H54 (cell line): ENCODE measurements at regions not wholly inside any gene's neighbourhood (a gene's known extent, or its start where the extent isn't known, plus 50 kb on each side); places are given as distances from the start of the nearest gene placed in this dataset.
"Not testable (repeated sequence)": the region's sequence is repeated elsewhere in the genome, so short reads cannot be mapped to it uniquely, and the experiment has no call there.

Experiments used
- DNase-seq: peaks from one replicate; pipeline ENCODE4 v3.0.0; 2011; ENCODE audit warnings: low spot score, mixed read lengths; ENCODE audit not compliant: insufficient read length
- FAIRE-seq: peaks from 3 replicates; lab custom pipeline; 2011; peaks lifted over from hg19 to GRCh38; lab: Jason Lieb, UNC
- POLR2A ChIP-seq: IDR thresholded peaks from 2 replicates; pipeline ENCODE4 v1.6.1; 2011; ENCODE audit warnings: low read depth, mild to moderate bottlenecking, low read length

DNA sequence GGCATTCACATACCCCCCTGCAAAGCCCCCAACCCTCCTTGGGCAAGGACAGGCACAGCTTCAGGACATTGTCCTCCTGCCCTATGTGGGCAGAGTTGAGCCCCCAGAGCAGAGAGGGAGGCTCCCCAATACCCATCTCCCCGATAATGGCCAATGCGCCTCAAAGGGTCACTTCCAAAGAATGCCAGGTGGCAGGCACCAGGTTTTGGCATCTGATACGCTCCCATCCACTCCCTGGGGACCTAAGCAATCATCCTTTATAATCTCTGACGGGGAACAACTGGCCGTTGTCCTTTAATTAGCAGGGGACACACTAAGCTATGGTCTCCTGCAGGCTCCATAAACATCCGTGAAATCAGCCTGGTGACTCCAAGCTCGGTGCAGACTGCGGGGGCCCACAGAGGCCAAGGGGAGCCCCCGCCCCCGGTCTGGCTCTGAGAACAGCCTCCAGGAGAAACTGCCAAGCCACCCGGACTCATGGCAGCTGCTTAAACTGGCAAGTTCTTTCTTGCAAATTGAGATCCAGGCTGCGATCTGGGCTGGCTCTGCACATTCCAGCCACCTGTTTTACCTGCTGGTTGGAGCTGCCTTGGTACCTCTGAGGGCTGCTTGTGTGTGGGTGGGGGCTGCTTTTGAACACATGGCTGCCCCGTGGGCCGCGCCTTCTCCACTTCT lies 123.2 kb upstream of the SULF2 start:
- not testable (repeated sequence) for FAIRE-seq, DNase-seq

DNA sequence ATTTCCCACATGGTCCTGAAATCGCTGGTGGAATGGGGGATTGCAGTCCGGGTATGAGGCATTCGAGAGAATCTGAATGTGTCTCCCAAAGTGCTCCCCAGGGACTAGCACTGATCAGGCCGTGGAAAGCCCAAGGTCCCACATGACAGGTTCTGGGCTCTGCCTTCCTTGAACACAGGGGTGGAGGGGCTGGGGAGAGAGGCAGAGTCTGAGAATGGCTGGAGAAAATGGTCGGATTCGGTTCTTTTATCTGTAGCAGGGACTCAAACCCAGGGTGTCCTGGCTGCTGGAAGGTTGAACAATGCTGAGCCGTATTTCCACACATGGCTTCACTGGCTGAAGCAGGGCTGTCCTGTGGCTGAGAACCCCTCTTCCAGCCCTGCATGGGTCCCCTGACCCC lies 122.7 kb upstream of the SULF2 start:
- not testable (repeated sequence) for DNase-seq, FAIRE-seq

DNA sequence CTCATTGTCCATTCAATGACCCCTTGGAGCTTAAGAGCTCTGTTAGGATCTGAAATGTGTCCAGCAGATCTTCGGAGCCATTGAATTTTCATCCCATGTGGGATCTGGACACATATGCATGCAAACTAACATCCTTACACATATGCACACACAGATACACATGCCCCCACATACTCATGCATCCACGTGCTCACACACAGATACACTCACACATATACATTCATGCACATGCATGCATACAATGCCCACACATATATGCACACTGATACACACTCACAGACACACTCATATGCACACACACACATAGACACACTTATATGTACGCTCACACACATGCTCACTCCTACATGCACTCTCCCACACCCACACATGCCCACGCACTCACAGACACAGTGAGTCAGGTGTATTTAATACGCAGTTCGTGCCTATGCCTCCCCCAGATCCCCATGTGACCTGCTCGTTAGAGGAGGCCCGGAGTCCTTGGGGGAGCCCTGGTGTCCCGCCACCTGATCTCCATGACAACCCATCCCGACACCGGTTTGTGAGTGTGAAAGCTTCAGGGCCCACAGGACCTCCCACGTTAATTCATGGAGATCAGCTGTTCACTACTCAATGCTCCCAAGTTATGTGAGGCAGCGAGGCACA lies 121.9 kb upstream of the SULF2 start:
- no peak for TF ChIP-seq POLR2A
- FAIRE-seq (no peak), DNase-seq (no peak)

- FAIRE-seq (no peak), DNase-seq (no peak)
- TF ChIP-seq POLR2A = no peak
Measured at GRCh38 chr20:47906348-47906660, 121.0 kb upstream of the SULF2 start.

- FAIRE-seq (no peak), DNase-seq (no peak)
- no peak for TF ChIP-seq POLR2A
Measured at GRCh38 chr20:47905628-47906347, 120.5 kb upstream of the SULF2 start.

- FAIRE-seq, DNase-seq: not testable (repeated sequence)
Measured at GRCh38 chr20:47903009-47903408, 117.7 kb upstream of the SULF2 start.

- not testable (repeated sequence) for FAIRE-seq, DNase-seq
Measured at GRCh38 chr20:47899313-47899712, 114.0 kb upstream of the SULF2 start.

GRCh38 chr20:47897461-47897860 lies 112.2 kb upstream of the SULF2 start:
- FAIRE-seq = no peak
- TF ChIP-seq POLR2A = no peak
- no peak for DNase-seq

DNA sequence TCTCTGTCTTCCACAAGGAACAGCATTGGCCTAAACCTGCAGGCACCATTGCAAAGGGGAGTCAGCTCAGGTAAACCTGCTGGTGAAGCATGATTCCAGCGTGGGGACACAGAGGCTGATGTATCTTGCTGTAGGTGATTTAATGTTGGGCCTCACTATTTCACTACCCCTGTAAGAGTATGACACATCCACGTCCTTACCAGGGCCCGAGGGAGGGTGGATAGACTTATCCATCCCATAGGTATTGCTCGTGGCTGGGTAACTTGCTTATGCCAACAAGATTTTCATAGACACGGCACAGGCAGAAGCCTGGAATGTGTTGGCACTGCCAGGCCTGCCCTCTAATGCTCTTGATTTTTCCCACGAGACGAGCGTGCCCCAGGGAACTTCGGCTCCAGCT lies 107.4 kb upstream of the SULF2 start:
- not testable (repeated sequence) for DNase-seq, FAIRE-seq

DNA sequence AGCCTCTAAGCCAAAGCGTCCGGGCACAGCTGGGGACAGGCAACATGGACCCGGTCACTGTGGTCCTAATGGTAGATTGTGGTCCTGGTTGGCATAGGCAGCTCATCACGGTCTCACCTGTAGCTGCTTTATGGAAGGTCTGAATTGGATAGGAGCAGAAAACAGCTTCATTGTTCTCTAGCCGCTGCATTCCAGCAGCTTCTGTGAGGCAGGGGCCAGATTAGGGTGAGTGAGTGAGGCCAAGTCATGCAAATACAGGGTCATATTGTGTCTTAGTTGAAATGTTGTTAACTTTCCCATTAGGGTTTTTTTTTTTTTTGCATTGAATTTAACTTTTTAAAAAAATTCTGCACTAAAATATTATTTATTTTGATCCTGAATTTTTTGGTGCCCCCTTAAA lies 105.4 kb upstream of the SULF2 start:
- DNase-seq, FAIRE-seq: not testable (repeated sequence)

GRCh38 chr20:47889751-47890150 lies 104.5 kb upstream of the SULF2 start:
- not testable (repeated sequence) for DNase-seq, FAIRE-seq

DNA sequence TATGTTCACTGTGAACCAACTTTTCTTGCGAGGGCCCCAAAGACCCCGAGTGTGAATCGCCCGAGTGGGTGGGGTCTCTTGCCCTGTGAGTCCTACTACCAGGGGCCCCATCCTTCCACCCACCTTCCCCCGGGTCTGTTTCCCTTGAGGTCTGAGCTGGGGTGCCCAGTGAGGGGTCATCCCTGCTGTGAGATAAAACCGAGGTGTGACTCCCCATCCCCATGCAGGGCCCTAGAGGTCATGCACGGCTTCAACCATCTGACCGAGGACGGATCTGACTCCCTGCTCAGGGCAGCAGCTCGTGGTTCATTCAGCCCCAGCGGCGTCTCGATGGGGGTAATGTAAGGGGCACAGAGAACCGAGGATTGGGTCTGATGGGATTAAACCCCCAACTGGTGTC lies 103.1 kb upstream of the SULF2 start:
- FAIRE-seq = no peak
- TF ChIP-seq POLR2A = no peak

GRCh38 chr20:47887477-47888080 lies 102.3 kb upstream of the SULF2 start:
- no peak for DNase-seq
- no peak for TF ChIP-seq POLR2A
- no peak for FAIRE-seq

More for the DNA sequence above, 103.1 kb upstream of the SULF2 start:
- no peak for DNase-seq

GRCh38 chr20:47887064-47887463 lies 101.8 kb upstream of the SULF2 start:
- FAIRE-seq (no peak), DNase-seq (no peak)
- no peak for TF ChIP-seq POLR2A

- no peak for TF ChIP-seq POLR2A
- DNase-seq = no peak
- no peak for FAIRE-seq
Measured at GRCh38 chr20:47886454-47887041, 101.3 kb upstream of the SULF2 start.
